ENCODE measurements at regions not wholly inside any gene's neighbourhood (a gene's known extent, or its start where the extent isn't known, plus 50 kb on each side); places are given as distances from the start of the nearest gene placed in this dataset.

- DNase-seq (ENCODE audit: low read depth) = no peak
- TF ChIP-seq MAX (IDR thresholded peaks at IDR 0.05; ENCODE audit: low read depth, low read length) (no peak), POLR2A (IDR thresholded peaks at IDR 0.05; ENCODE audit: extremely low read depth, insufficient read length) (no peak), CTCF (IDR thresholded peaks at IDR 0.05; ENCODE audit: low read depth, low read length) (no peak), MYC (IDR thresholded peaks at IDR 0.05; ENCODE audit: low read depth, low read length) (no peak)
- no peak overlapping the region for H3K4me3 ChIP-seq (ENCODE audit: low read depth, low read length)
These were observed 636.3 kb downstream of the LTN1 start for GRCh38 chr21:28356422-28356821.

- TF ChIP-seq POLR2A (IDR thresholded peaks at IDR 0.05; ENCODE audit: extremely low read depth, insufficient read length) (no peak), CTCF (IDR thresholded peaks at IDR 0.05; ENCODE audit: low read depth, low read length) (no peak), MYC (IDR thresholded peaks at IDR 0.05; ENCODE audit: low read depth, low read length) (no peak), MAX (IDR thresholded peaks at IDR 0.05; ENCODE audit: low read depth, low read length) (no peak)
- H3K4me3 ChIP-seq (ENCODE audit: low read depth, low read length) = no peak overlapping the region
- DNase-seq (ENCODE audit: low read depth) = no peak
These were observed 646.7 kb downstream of the LTN1 start for GRCh38 chr21:28345934-28346333.

GRCh38 chr21:28344985-28345384 is 647.7 kb downstream of the LTN1 start:
- DNase-seq (ENCODE audit: low read depth) = no peak

GRCh38 chr21:28342212-28342810 is 650.4 kb downstream of the LTN1 start:
- DNase-seq (ENCODE audit: low read depth) = no peak

More at GRCh38 chr21:28344985-28345384, 647.7 kb downstream of the LTN1 start:
- no peak overlapping the region for H3K4me3 ChIP-seq (ENCODE audit: low read depth, low read length)
- no peak for TF ChIP-seq MAX (IDR thresholded peaks at IDR 0.05; ENCODE audit: low read depth, low read length)
- TF ChIP-seq MYC (IDR thresholded peaks at IDR 0.05; ENCODE audit: low read depth, low read length) = no peak
- no peak for TF ChIP-seq POLR2A (IDR thresholded peaks at IDR 0.05; ENCODE audit: extremely low read depth, insufficient read length)
- no peak for TF ChIP-seq CTCF (IDR thresholded peaks at IDR 0.05; ENCODE audit: low read depth, low read length)

GRCh38 chr21:28339403-28339802 is 653.3 kb downstream of the LTN1 start:
- no peak overlapping the region for H3K4me3 ChIP-seq (ENCODE audit: low read depth, low read length)
- TF ChIP-seq MAX (IDR thresholded peaks at IDR 0.05; ENCODE audit: low read depth, low read length) (no peak), CTCF (IDR thresholded peaks at IDR 0.05; ENCODE audit: low read depth, low read length) (no peak), POLR2A (IDR thresholded peaks at IDR 0.05; ENCODE audit: extremely low read depth, insufficient read length) (no peak), MYC (IDR thresholded peaks at IDR 0.05; ENCODE audit: low read depth, low read length) (no peak)

More at GRCh38 chr21:28342212-28342810, 650.4 kb downstream of the LTN1 start:
- no peak overlapping the region for H3K4me3 ChIP-seq (ENCODE audit: low read depth, low read length)
- TF ChIP-seq MAX (IDR thresholded peaks at IDR 0.05; ENCODE audit: low read depth, low read length) = no peak
- TF ChIP-seq CTCF (IDR thresholded peaks at IDR 0.05; ENCODE audit: low read depth, low read length) = no peak
- TF ChIP-seq POLR2A (IDR thresholded peaks at IDR 0.05; ENCODE audit: extremely low read depth, insufficient read length) = no peak
- no peak for TF ChIP-seq MYC (IDR thresholded peaks at IDR 0.05; ENCODE audit: low read depth, low read length)

More at GRCh38 chr21:28339403-28339802, 653.3 kb downstream of the LTN1 start:
- no peak for DNase-seq (ENCODE audit: low read depth)

All from NB4 (cell line).